CD4-positive, alpha-beta T cell treated with Interleukin-12 subunit alpha and Interleukin-12 subunit beta, for 1 hour (primary cell): ENCODE measurements at regions not wholly inside any gene's neighbourhood (a gene's known extent, or its start where the extent isn't known, plus 50 kb on each side); places are given as distances from the start of the nearest gene placed in this dataset.
"Not testable (repeated sequence)": the region's sequence is repeated elsewhere in the genome, so short reads cannot be mapped to it uniquely, and the experiment has no call there.

Experiments
- DNase-seq: peaks from one replicate; pipeline ENCODE4 v3.0.0-alpha.2; 2020

DNA sequence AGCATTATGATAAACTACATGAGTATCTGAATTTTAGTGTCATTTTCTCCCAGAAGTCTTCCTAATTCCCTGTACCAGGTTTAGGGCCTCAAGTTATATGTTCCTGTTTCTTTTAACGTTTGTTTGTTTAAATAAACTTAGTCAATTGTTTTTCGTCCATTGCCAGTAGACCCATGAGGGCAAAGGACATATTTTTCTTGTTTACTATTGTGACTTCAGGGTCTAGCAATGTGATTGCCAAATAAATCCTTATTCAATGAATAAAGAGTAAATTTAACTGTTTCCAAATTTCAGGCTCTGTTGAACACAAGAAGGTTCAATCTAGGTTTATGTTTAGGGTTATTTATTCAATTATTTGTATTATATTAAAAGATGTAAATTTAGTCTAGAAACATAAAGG, 391.6 kb upstream of the MGAT4C start:
- DNase-seq = no peak

DNA sequence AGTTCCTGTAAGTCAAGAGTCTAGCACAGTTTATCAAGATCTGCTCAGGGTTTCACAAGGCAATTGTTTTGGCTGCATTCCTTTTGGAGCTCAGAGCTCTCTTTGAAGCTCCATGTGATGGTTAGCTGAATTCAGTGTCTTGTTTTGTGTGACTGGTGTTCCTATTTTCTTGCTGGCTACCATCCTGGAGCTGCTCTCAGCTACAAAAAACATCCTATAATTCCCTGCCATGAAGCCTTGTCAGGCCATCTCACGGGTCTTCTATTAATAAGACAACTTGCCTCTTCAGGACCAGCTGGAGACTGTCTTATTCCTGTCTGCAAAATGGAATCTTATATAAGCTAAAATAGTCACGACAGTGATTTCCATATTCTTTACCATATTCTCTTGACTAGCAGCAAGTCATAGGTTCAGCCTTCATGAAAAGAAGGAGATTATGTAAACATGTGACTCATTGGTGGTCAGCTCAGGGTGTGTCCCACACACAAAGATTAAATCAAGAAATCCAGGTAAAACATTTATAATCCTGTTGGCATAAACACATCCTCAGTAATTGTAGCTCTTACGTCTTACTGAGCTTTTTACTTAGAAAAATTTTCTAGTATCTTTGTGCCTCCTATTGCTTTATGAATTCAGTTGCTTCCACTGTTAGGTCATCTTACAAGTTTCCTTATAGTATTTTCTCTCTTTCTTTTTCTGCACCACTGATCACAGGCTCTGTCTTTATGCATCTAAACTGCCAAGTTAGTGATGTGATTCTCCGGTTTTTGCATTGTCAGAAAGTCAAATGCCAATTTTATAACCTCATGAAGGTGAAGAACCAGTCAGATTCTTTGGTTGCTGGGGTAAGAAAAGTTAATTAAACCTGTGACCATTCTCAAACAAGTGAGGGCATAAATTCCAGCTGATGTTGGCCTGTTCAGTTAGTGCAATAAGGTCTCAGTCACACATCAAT, 378.5 kb upstream of the MGAT4C start:
- DNase-seq = no peak

DNA sequence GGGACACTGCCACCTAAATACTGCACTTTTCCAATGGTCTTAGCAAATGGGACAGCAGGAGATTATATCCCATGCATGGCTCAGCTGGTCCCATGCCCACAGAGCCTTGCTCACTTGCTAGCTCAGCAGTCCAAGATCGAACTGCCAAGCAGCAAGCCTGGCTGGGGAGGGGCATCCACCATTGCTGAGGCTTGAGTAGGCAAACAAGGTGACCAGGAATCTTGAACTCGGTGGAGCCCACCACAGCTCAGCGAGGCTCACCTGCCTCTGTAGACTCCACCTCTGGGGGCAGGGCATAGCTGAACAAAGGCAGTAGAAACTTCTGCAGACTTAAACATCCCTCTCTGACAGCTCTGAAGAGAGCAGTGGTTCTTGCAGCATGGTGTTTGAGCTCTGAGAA, 370.8 kb upstream of the MGAT4C start:
- DNase-seq = no peak

GRCh38 chr12:86623267-86623666, 367.1 kb upstream of the MGAT4C start:
- no peak for DNase-seq

GRCh38 chr12:86621957-86622356, 365.8 kb upstream of the MGAT4C start:
- DNase-seq = no peak

DNA sequence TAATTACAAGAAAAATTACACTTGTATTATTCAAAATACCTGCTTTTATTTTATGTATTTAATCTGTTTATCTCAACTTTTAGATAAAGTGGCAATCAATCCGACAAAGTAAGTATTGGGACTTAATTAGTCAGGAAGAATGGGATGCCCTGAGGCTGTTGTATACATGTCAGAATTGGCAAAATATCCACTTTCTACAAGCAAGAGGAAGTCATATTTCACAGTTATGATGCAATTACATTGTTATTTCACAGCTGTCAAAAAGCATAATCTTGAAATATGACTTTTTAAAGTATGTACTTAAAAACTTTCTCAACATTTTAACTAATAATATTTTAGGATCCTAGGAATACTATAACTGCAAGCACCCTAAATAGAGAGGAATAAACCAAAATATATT, 357.1 kb upstream of the MGAT4C start:
- DNase-seq = no peak

DNA sequence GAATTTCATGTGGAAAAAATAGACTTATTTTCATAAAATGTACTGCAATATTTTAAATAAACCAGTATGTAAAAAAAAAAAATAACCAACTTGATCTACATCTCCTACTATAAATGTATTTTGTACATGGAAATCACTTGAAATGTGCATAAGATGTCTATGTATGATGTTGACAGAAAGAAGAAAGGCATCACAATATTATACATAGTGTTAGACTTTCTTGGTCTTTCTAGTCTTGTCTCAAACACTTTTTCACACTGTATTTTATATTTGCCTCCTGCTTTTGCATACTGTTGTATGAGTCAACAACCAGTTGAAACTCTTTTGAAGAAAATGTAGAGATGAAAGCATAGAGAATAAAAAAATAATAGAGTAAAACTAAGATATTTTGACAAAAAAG, 352.4 kb upstream of the MGAT4C start:
- no peak for DNase-seq

GRCh38 chr12:86601550-86602308, 345.5 kb upstream of the MGAT4C start:
- DNase-seq = no peak

DNA sequence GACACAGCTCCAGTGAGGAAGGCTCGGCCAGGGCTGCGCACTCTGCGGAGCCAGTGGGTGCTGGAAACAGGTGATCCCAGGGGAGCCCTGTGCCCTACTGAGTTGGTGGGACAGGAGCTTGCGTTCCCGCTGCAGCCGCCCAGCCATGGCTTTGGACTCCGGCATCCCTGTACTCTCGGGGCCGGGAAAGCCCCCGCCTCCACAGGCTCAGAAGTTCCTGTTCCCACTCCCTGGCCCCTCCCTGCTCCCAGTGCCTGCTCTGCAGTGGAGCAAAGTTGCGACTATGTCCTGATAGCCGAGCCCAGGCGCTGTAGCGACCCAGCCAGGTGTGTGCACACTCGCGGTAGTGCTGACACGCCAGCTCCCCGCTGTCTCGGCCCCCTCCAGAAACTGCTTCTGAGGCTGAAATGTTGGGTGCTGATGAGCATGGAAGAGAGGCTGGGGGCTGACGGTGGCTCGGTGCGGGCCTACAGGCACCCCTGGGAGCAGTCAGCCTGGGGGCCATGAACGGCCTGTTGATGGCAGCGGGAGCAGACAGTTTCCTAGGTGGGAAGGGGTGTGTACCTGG, 344.6 kb upstream of the MGAT4C start:
- no peak for DNase-seq

- no peak for DNase-seq
Observed at GRCh38 chr12:86597431-86597830, 341.2 kb upstream of the MGAT4C start.

DNA sequence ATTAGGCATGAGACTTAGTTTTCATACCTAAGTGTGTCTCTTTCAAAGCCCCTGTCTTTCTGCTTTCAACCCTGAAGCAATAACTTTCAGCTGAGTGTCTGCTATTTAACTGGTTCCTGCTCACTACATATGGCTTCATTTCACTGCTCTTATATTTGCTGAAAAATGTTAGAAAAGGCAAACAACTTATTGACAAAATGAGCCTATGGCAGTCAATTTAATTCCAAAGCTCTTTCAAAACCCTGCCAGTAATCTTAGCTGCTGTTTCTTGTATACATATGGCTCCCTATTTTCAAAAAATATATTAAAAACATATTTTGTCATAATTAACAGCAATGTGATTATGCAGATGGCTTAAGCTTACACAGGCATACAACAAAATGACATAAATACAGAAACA, 334.1 kb upstream of the MGAT4C start:
- no peak for DNase-seq

DNA sequence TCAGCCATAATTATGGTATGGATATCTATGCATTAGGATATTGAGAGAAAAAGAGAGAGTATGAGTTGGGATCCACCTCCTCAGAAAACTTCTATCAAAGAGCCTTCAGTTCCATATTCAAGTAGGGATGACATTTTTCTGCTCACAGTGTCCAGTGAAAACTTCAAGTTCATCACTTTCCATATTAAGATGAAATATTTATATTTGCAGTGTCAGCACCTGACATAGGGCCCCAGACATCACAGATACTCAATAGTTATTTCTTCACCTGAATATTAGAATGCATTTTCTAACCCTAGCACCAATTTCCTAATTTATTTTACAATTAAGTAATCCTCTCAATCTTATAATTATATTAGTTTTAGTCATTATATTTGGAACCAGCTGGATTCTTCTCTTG, 318.0 kb upstream of the MGAT4C start:
- no peak for DNase-seq

GRCh38 chr12:86572455-86572854, 316.3 kb upstream of the MGAT4C start:
- no peak for DNase-seq

GRCh38 chr12:86565038-86565437, 308.8 kb upstream of the MGAT4C start:
- DNase-seq = no peak

DNA sequence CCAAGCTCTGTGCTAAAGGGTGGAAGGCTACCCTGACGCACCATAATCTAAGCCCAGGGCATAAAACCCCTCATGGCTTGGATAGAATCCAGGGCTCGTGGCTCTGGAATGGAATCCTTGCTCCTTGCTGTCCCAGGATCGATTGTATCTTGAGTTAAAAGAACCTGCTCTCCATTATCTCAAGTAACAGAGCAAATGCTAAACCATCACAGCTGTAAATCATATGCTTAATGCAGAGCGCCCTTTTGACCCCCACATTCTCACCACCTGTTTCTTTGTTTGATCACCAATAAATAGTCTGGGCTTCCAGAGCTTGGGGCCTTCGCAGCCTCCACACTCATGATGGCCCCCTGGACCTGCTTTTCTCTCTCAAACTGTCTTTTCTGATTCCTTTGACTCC, 299.3 kb upstream of the MGAT4C start:
- DNase-seq = not testable (repeated sequence)

GRCh38 chr12:86551146-86551571, 295.0 kb upstream of the MGAT4C start:
- DNase-seq = no peak

- no peak for DNase-seq
Observed at GRCh38 chr12:86550218-86551145, 294.3 kb upstream of the MGAT4C start.

DNA sequence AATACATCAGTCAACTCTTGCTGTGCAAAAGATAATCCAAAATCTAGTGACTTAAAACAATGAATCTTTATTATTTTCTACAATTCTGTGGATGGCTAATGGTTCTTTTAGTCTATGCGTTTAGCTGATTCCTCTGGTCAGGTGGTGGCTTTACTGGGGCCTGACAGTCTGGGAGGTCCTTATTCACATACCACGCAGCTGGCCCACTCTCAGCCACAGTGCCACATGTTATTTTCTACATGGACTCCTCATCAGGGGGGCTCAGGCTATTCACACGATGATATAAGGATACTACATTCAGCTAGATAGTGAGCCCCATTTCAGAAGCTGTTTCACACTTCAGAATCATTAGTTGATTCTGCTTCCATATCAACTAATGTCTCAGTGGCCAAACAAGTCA, 287.5 kb upstream of the MGAT4C start:
- DNase-seq = no peak

DNA sequence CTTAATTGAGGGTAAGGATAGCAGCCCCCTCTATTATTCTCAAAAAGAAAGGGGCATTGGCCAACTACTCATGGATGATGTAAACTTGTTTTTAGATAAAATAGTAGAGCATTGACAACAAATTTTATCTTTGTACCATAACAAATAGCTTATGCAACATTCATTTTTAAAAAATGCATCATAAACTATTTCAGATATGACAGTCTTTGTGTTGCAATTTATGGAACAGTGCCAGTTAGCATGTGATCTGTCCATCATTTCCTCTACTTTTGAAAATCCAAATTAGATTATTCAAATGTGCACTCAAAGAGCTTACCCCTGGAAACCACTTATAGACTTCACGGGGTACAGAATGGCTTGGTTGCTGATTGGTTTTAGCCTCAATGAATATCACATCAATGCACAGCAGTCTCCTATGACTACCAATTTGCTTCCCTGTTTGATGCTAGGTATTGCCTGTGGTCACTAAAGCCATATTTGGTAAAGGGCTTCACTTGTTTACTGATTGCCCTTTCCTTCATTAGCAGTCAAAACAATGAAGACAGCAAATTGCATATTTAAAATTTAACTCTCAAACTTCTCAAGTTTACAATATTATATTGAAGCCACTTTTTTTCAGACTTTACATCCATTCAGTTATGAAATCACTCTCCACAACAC, 274.9 kb upstream of the MGAT4C start:
- DNase-seq = no peak

DNA sequence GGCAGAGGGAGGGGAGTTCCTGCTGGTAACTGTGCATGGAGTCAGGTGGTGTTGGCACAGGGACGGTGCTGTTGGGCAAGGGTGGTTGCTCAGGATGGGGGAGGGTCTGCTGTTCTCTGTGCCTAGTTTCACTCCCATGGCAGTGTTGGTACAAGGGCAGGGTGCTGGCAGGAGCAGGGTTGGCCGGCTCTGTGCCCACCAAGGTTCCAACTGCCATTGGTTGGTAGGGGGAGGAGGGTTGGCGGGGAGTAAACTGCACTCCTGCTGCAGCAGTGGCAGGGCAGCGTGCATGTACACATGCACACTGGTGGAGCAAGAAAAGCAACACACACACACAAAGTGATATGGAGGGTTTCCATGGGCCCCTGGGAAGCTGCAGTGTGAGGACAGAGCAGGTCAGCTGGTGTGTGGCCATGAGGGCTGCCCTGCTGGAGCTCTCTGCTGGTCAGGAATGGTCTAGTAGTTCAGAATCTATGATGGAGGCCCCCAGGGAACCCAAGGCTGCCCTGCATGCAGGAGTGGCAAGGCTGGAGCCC, 269.9 kb upstream of the MGAT4C start:
- DNase-seq = no peak

DNA sequence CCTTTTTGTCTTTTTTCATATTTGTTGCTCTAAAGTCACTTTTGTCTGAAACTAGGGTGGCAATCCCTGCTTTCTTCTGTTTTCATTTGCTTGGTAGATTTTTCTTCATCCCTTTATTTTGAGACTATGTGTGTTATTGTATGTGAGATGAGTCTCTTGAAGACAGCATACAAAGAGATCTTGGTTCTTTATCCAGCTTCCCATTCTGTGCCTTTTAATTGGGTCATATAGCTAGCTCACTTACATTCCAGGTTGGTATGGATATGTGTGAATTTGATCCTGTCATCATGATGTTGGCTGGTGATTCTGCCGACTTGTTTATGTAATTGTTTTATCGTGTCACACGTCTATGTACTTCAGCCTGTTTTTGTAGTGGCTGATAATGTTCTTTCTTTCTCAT, 267.7 kb upstream of the MGAT4C start:
- DNase-seq = no peak

DNA sequence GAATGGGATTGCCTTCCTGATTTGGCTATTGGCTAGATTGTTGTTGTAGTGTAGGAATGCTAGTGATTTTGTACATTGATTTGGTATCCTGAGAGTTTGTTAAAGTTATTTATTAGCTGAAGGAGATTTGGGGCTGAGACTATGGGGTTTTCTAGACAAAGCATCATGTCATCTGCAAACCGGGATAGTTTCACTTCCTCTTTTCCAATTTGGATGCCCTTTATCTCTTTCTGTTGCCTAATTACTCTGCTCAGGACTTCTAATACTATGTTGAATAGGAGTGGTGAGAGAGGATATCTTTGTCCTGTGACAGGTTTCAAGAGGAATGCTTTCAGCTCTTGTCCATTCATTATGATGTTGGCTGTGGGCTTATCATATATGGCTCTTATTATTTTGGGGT, 265.7 kb upstream of the MGAT4C start:
- DNase-seq = no peak
